Fibroblast of lung (primary cell): ENCODE measurements at regions not wholly inside any gene's neighbourhood (a gene's known extent, or its start where the extent isn't known, plus 50 kb on each side); places are given as distances from the start of the nearest gene placed in this dataset.

Source experiments
- DNase-seq, 2 donors: peaks; one replicate each; pipeline versions ENCODE4 v3.0.0 to v3.0.0-alpha.2; 2010; ENCODE audit warnings: low read depth in 2 of 2
- H2AFZ ChIP-seq: 2 replicates; pipeline ENCODE4 v1.5.1; 2012; ENCODE audit warnings: low read length, control low read depth, inconsistent platforms
- H3K27ac ChIP-seq: 2 replicates; pipeline ENCODE4 v1.5.1; 2011; ENCODE audit warnings: low read length, control low read depth; ENCODE audit not compliant: insufficient read depth
- H3K27me3 ChIP-seq: 2 replicates; pipeline ENCODE4 v1.5.1; 2011; ENCODE audit warnings: mild to moderate bottlenecking, low read length; ENCODE audit not compliant: control insufficient read depth, insufficient read depth
- H3K36me3 ChIP-seq: 2 replicates; pipeline ENCODE4 v1.5.1; 2011; ENCODE audit warnings: low read length; ENCODE audit not compliant: control insufficient read depth, insufficient read depth
- H3K4me1 ChIP-seq: 2 replicates; pipeline ENCODE4 v1.5.1; 2011; ENCODE audit warnings: low read length; ENCODE audit not compliant: control insufficient read depth, insufficient read depth; ENCODE audit errors: extremely low read depth
- H3K4me2 ChIP-seq: 2 replicates; pipeline ENCODE4 v1.5.1; 2011; ENCODE audit warnings: low read length, control low read depth; ENCODE audit not compliant: insufficient read depth; ENCODE audit errors: extremely low read depth
- H3K4me3 ChIP-seq, 4 experiments: fragments of 200-600 bp in 1 of 4; sonication (generic) in 1 of 4; replicated peaks in 1 of 4; 2 replicates each; pipeline ENCODE4 v1.5.1; 2011 to 2016; ENCODE audit warnings: low read length in 4 of 4, low read depth in 3 of 4, mild to moderate bottlenecking in 3 of 4, control low read depth in 2 of 4, inconsistent platforms in 1 of 4, mixed read lengths in 1 of 4; ENCODE audit not compliant: insufficient read depth in 1 of 4; ENCODE audit errors: control extremely low read depth in 1 of 4
- H3K79me2 ChIP-seq: 2 replicates; pipeline ENCODE4 v1.5.1; 2012; ENCODE audit warnings: mild to moderate bottlenecking, low read length, inconsistent platforms; ENCODE audit not compliant: control insufficient read depth, insufficient read depth
- H3K9ac ChIP-seq: 2 replicates; pipeline ENCODE4 v1.5.1; 2011; ENCODE audit warnings: mild to moderate bottlenecking, low read length, control low read depth; ENCODE audit not compliant: insufficient read depth
- H3K9me3 ChIP-seq: 2 replicates; pipeline ENCODE4 v1.5.1; 2012; ENCODE audit warnings: low read depth, low read length; ENCODE audit not compliant: control insufficient read depth, insufficient read depth
- H4K20me1 ChIP-seq: 2 replicates; pipeline ENCODE4 v1.5.1; 2011; ENCODE audit warnings: low read length; ENCODE audit not compliant: control insufficient read depth, insufficient read depth; ENCODE audit errors: extremely low read depth
- EZH2 ChIP-seq: IDR thresholded peaks from 2 replicates; pipeline ENCODE4 v1.5.1; 2012; ENCODE audit warnings: low read length, control low read depth, mild to moderate bottlenecking; ENCODE audit errors: missing control alignments
- TF ChIP-seq, protein P1 (sequence below), 2 donors: IDR thresholded peaks in 1 of 2; conservative IDR thresholded peaks in 1 of 2; 1 replicate in 1 of 2; 2 replicates in 1 of 2; pipeline ENCODE4 v1.5.1; 2011 to 2012; ENCODE audit warnings: low read length in 2 of 2, control low read depth in 1 of 2, inconsistent platforms in 1 of 2, low read depth in 1 of 2, mild to moderate bottlenecking in 1 of 2

DNA sequence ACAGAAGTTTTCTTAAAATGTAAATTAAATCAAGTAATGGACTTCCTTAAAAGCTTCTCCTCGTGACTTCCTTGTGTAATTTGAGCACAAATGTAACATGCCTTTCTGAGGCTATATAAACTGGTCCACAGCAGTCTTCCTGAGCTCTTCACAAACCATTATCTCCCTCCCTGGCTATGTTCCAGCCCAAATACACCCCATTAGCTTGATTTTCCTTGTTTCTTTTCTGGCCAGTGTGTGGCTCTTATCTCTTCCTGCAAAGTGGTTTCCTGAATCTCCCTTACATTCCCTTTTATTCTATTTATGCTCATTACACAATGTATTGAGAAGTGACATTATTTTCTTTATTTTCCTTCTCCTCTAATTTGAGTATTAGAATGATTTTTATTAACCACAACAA, 1085.3 kb upstream of the PCDH10 start:
- H3K4me3 ChIP-seq: no peak overlapping the region
- no peak overlapping the region for H3K9ac ChIP-seq
- no peaks in the 10 kb centered on the region for H4K20me1 ChIP-seq
- no peak overlapping the region for H3K4me2 ChIP-seq
- no peaks in the 10 kb centered on the region for H3K27me3 ChIP-seq
- H3K36me3 ChIP-seq: no peaks in the 10 kb centered on the region
- DNase-seq: peak in 1 of 2 donors; percentile 68
- no peak overlapping the region for H3K27ac ChIP-seq
- no peaks in the 10 kb centered on the region for H3K4me1 ChIP-seq
- H3K79me2 ChIP-seq: no peaks in the 10 kb centered on the region
- no peaks in the 10 kb centered on the region for H3K9me3 ChIP-seq
- TF ChIP-seq, protein P1, sequence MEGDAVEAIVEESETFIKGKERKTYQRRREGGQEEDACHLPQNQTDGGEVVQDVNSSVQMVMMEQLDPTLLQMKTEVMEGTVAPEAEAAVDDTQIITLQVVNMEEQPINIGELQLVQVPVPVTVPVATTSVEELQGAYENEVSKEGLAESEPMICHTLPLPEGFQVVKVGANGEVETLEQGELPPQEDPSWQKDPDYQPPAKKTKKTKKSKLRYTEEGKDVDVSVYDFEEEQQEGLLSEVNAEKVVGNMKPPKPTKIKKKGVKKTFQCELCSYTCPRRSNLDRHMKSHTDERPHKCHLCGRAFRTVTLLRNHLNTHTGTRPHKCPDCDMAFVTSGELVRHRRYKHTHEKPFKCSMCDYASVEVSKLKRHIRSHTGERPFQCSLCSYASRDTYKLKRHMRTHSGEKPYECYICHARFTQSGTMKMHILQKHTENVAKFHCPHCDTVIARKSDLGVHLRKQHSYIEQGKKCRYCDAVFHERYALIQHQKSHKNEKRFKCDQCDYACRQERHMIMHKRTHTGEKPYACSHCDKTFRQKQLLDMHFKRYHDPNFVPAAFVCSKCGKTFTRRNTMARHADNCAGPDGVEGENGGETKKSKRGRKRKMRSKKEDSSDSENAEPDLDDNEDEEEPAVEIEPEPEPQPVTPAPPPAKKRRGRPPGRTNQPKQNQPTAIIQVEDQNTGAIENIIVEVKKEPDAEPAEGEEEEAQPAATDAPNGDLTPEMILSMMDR (conservative IDR thresholded peaks at IDR 0.05 in 1 of 2, IDR thresholded peaks at IDR 0.05 in 1 of 2; ENCODE audit: low read depth in 1 of 2, low read length in 2 of 2): no peak
- TF ChIP-seq EZH2: no peak
- H2AFZ ChIP-seq: no peak overlapping the region

- Histone ChIP-seq H3K79me2 (no peaks in the 10 kb centered on the region), H3K4me2 (peak overlapping the region; percentile 17), H3K4me3 (peak overlapping the region in 1 of 4 experiments; percentile 13), H3K27ac (no peak overlapping the region), H3K27me3 (no peaks in the 10 kb centered on the region), H3K9ac (no peak overlapping the region), H3K9me3 (no peaks in the 10 kb centered on the region), H3K36me3 (no peaks in the 10 kb centered on the region), H3K4me1 (no peaks in the 10 kb centered on the region), H2AFZ (no peak overlapping the region), H4K20me1 (no peaks in the 10 kb centered on the region)
- DNase-seq: peak; percentile 20 to 39
- TF ChIP-seq EZH2: no peak
- TF ChIP-seq, protein P1 (conservative IDR thresholded peaks at IDR 0.05 in 1 of 2, IDR thresholded peaks at IDR 0.05 in 1 of 2; ENCODE audit: low read depth in 1 of 2, low read length in 2 of 2): no peak
These were observed 1083.1 kb upstream of the PCDH10 start for GRCh38 chr4:132065940-132066495.

GRCh38 chr4:132071815-132072214, 1077.3 kb upstream of the PCDH10 start:
- H3K4me2 ChIP-seq: no peak overlapping the region
- H3K27ac ChIP-seq: no peak overlapping the region
- H4K20me1 ChIP-seq: no peaks in the 10 kb centered on the region
- H2AFZ ChIP-seq: no peak overlapping the region
- H3K36me3 ChIP-seq: no peaks in the 10 kb centered on the region
- H3K27me3 ChIP-seq: no peaks in the 10 kb centered on the region
- H3K9ac ChIP-seq: no peak overlapping the region
- DNase-seq: peak; percentile 20 to 61
- no peak for TF ChIP-seq EZH2
- TF ChIP-seq, protein P1 (conservative IDR thresholded peaks at IDR 0.05 in 1 of 2, IDR thresholded peaks at IDR 0.05 in 1 of 2; ENCODE audit: low read depth in 1 of 2, low read length in 2 of 2): no peak
- no peaks in the 10 kb centered on the region for H3K79me2 ChIP-seq
- peaks cover 2% of the 10 kb centered on the region for H3K4me1 ChIP-seq
- no peak overlapping the region for H3K4me3 ChIP-seq
- H3K9me3 ChIP-seq: no peaks in the 10 kb centered on the region
